SW480 (cell line): ENCODE measurements at regions not wholly inside any gene's neighbourhood (a gene's known extent, or its start where the extent isn't known, plus 50 kb on each side); places are given as distances from the start of the nearest gene placed in this dataset.

ENCODE experiments used
- DNase-seq: peaks from one replicate; pipeline ENCODE4 v3.0.0-alpha.2; 2016; ENCODE audit warnings: low spot score

DNA sequence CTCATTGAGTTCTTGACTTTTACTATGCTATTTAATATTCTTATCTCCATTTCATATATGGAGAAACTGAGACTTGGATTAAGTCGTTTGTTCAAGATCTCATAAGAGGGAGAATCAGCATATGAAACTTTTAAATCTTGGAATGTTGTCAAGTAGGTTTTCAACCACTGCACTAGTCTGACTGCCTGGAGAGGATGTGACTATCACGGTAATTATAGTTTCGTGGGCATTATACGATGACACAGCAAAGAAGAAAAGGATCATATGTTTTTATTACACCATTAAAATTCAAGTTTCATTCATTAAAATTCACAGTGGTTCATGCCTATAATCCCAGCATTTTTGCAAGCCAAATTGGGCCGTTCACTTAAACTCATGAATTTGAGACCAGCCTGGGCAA, 555.2 kb downstream of the SLITRK1 start:
- DNase-seq = no peak

DNA sequence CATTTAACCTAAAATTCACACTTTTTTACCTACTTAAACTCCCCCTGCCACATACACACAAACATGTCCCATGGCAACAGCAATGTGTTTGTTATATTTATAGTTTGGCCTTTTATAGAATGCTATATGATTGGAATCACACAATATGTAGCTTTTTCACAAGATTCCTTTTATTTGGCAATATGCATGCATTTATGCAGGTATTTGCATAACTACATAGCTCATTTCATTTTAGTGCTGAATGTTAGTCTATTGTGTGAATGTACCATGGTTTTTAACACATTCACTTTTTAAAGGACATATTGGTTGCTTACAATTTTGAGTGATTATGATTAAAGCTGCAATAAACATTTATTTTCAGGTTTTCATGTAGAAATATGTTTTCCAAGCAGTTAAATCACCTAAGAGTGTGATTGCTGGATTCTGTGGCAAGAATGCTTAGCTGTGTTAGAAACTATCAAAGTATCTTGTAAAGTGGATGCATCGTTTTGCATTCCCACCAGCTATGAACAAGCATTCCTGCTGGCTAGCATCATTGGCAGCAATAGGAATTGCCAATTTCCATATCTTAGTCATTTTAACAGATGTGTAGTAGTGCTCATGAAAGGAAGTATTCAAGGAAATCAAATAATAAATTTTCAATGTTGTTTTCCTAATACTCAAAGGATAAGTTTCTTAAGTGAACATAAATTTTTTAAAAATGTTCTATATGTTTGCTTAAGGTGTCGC, 557.0 kb downstream of the SLITRK1 start:
- DNase-seq = no peak

DNA sequence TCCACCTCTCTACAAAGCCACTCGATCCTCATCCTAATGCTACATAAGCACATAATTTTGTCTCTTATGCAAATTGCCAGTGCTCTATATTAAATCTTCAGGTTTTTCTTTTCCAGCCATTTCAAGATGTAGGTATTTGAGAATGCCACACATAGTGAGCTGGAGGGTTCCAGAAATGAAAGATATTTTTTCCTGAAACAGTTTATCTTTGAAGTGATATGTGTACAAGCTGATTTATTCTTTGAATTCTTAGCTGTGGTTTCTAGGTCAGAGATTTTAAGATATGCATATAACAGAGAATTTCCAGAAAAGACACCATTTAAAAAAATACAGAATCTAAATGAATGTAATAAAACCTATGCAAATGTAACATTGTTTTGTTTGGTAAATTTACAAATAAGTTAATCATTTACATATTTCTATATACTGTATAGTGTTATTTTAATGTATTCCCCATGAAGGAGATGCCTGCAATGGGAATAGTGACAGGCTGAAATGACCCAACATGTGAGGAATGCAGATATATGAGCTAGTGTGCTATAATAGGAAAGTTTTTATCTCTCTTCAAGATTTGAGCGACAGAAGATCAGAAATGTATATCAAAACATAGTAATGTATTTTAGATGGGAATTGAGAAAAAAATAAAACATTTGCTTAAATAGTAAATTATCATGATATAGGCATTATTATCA, 570.2 kb downstream of the SLITRK1 start:
- DNase-seq = no peak

DNA sequence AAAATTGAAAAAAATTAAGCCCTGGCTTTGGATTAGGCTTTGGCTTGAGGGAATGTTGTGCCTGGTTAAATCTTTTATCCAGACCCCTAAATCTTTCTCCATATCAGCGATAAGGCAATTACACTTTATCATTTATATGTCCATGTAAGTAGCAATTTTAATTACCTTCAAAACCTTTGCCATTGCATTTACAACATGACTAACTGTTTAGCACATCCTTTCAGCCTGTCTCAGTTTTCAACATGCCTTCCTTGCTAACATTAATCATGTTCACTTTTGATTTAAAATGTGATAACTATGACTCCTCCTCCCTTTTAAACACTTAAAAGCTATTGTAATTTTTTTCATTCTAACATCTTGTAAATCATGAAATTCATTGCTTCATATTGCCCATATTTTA, 583.7 kb downstream of the SLITRK1 start:
- no peak for DNase-seq

DNA sequence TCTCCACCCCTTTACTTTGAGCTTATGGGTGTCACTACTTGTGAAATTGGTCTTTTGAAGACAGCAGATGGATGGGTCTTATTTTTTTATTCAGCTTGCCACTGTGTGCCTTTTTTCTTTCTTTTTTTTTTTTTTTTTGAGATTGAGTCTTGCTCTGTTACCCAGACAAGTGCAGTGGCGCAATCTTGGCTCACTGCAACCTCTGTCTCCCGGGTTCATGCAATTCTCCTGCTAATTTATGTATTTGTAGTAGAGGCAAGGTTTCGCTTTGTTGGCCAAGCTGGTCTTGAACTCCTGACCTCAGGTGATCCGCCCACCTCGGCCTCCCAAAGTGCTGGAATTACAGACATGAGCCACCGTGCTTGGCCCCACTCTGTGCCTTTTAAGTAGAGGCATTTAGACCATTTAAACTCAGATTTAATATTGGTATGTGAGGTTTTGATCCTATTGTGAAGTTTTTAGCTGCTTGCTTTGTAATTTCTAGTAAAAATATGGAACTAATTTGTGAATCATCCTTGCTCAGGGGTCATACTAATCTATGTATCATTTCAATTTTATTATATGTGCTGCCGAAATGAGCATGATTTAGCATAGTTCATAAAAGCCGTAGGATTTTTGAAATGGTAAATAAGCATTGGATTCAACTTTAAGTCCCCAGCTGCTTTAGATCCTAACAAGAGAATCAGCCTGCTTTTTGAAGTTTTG, 584.5 kb downstream of the SLITRK1 start:
- no peak for DNase-seq

DNA sequence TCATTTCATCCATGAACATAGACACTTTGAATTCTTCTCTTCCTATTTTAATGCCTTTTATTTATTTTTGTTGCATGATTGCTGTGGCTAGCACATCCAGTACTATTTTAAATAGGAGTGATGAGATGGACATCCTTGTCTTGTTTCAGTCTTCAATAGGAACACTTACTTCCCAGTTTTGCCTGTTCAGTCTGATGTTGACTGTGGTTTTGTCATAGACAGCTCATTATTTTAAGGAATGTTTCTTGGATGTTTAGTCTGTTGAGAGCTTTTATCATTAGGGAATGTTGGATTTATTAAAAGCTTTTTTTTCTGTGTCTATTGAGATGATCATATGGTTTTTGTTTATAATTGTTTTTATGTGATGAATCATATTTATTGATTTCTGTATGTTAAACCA, 586.6 kb downstream of the SLITRK1 start:
- DNase-seq = no peak

DNA sequence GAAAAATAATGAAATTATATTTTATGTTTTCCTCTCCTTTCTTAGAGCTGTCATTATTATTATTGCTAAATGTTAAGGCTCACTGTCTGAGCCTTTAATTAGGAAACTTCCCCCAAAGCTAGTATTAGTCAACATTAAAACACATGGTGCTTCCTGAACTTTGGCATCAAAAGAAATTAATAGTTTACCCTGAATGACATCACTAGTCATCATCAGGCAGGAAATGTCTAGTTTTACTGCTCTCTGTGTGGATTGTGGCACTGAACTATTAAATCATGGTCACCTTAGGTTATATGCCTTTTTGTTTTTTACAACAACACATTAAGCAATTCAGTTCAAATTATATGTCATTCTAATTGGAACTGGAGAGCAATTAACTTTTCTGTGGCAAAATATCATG, 595.5 kb downstream of the SLITRK1 start:
- DNase-seq = no peak

DNA sequence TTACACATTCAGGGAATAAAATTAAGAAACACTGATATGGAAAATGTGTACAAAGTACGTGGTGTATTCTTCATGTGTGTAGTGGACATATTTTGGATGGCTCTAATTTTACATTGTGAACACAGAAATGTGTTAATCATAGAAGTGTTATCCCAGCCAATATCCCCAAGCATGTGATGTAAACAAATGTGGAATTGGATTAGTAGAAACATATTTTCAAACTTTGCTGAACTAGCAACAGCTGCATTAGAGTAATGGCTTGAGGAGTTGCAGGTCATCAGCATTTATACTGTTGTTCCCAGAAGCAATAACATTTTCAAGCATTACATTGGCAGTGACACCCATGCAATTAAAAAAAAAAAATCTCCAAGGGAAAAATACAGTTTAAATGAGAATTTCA, 600.6 kb downstream of the SLITRK1 start:
- no peak for DNase-seq

DNA sequence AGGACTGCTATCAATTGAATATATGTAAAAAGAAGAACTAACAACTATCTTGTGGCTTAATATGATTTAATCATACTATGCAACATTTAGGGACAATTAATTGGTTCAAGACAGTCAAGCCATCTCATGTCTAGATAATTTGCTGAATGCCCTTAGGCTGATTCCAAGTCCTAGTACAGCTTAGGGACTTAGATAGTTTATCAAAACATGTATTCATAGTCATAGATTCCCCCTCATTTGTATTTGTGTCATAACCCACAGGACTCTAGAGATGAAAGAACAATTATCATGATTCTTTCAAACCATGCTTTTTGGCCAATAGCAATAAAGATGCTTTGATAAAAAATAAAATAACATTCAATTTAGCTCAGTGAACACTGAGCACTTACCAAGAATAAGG, 607.6 kb downstream of the SLITRK1 start:
- no peak for DNase-seq

DNA sequence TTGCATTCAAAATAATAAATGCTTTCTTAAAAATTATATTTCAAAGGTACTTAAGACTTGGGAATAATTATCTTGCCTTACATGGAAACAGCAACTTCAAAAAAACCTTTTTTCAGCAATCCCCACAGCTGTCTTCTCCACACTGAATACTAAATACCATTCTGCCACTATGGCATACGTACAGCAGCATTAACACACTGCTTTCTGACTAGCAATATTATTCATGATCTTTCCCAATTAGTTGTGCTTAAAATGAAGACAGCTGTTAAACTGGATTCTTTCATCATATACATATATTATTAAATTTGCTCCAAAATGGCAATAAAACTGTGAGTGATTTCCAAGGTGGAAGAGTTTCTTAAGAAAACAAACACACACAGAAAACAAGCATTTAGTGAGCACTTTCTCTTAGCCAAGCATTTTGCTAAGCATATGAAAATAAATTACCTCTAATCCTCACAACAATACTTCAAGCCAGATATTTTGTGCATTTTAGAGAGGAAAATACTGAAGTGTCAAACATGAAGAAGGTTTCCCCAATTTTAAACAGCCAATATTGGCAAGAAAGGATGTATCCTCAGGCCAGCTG, 609.5 kb downstream of the SLITRK1 start:
- no peak for DNase-seq

DNA sequence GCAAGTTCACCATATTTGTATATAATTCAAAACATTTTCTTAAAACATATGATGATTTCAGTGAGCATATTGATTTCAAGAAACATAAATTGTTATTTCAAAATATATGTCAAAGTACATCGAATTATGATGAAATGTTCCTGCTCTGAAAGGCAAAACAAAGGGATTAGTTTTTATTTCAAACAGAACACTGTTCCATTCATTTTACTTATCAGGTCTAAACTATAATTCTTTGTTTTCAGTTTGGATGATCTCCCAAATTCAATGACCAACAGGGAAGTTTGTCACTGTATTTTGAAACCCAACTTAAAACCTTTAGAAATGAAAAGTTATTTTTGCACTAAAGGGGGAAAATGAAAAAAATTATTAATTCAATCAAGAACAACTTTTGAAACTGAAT, 610.2 kb downstream of the SLITRK1 start:
- no peak for DNase-seq

DNA sequence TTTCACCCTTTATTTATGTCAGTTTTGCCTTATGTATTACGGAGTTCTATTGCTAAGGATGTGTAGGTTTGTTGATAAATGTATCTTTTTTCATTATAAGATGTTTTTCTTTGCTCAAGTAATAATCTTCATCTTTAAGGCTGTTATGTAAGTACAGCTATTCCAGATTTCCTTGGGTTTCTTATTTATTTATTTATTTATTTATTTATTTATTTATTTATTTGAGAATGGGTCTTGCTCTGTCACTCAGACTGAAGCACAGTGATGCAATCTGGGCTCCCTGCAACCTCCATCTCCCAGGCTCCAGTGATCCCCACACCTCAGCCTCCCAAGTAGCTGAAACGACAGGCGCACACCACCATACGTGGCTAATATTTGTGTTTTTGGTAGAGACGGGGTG, 617.0 kb downstream of the SLITRK1 start:
- DNase-seq = no peak

DNA sequence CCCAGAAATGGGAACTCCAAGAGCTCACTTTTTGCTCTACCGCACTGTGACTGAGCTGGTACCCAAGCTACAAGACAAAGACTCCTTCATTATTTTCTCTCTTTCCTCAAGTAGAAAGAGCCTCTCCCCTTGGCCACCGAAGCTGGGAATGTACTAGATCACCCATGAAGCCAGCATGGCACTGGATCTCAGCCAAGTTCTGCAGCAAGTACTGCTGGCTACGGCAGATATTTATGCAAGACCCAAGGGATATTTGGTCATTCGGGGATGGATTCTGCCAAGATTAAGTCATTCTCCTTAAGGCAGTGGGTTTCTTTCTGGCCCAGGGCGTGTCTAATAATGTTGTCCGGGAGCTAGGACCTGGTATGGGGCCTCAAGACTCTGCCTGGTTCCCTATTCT, 633.5 kb downstream of the SLITRK1 start:
- no peak for DNase-seq

DNA sequence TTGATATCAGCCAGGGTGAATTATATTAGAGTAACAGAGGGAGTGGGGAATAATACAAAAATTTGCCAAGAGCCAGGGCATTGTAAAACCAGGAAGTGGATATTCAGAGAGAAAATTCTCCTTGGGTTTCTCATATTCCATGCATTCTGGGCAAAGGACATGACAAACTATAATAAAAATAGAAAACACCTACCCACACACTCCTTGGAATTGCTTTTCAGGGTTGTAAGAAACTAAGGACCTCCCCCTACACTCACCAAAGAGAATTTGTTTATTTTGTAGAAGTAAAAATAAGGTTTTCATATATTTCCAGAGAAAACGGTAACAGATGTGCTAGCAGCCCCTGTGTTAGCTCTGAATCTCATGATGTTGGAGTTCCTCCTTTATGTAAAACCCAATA, 649.6 kb downstream of the SLITRK1 start:
- no peak for DNase-seq

DNA sequence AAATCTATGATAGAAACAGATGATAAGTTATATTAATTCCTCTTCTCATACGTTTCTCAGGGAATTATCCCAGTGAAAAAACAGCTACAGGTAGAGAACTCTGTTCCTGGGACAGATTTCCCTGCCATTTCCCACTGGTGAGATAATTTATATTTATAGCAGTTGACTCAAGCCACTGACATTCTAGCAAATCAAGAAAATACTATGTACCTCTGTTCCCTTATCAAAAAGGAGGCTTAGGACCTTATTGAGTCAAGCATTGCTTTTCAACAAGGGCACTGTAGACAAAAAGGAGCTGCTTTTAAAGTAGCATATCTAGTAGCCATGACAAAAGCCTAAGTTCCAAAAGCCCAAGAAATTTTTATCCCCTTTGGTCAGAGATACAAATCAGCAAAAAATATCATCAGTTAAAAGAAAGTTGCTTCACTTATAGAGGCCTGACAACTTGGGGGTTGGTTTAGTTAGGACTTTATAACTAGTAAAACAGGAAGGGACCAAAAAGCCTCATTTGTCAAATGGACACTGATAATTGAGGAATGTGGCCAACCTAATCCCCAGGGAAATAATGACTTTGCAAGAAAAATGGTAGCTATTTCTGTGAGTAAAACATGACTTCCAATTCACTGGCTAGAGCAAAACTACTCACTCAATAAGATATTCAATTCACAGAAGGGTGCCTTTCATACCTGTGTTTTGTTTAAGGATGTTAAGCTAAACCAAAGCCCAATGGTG, 652.5 kb downstream of the SLITRK1 start:
- no peak for DNase-seq

DNA sequence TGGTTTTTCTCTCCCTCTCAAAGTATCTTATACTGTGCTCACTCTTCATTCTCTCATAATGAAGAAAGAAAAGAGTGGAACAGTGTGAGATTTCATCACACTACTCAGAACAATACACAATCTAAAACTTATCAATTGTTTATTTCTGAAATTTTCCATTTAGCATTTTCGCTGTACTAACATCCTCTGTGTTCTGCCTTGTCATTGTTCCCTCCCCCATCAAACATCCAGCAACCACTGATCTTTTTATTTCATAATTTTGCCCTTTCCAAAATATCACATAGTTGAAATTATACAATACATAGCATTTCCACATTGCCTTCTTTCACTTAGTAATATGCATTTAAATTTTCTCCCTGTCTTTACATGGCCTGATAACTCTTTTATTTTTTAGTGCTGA, 658.7 kb downstream of the SLITRK1 start:
- no peak for DNase-seq

DNA sequence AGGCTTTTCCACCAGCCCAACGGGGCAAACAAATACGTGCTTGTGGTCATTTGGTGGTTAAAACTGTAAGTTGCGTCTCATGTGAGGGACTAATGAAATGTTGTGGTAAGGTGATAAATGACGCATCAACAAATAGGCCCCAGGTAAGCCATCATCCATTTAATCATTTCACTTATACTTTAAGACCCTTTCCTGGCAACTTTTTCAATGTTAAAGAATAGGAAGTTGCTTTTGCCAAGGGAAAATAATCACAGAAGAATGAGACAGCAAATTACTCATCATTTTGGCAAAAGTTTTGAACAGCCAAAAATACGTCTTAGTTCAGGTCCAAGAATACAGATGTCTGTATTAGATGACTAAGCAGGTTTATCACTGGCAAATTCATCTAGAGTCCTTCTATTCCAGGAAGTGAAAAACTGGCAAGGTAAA, 660.4 kb downstream of the SLITRK1 start:
- DNase-seq = no peak

DNA sequence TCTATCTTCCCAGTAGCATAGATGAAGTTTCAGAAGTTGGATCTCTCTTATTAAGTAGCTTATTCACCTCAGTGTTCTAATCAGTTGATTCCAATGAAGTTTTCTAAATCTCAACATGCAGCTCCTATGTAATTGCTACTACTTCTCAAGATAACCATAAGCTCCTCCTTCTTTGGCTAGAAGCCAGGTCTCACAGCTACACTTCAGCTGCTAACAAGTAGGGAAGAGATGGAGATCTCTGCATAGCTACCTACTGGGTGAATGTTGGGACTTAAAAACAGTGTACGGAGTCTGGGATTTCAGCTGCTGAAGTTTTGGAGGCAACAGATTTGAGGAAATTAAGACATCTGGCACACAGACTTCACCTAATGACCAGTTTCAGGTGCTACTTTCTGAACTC, 661.0 kb downstream of the SLITRK1 start:
- no peak for DNase-seq

DNA sequence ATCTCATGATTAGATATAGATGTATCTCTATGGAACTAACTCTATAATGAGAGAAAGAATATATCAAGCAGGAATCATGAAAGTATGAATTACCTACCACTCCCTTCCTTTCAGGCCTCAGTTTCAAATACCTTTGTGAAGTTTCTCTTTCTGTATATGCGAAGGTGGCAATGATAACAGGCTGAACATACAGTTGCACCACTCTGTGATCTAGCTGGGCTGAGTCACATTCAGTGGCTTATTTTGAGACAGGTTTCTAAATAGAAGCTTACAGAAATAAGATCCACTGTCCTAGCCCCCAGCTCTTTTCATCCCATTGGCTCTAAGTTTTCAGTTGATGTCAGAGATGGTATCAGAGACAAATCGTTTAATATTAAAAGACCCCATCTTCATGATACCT, 662.0 kb downstream of the SLITRK1 start:
- DNase-seq = no peak

DNA sequence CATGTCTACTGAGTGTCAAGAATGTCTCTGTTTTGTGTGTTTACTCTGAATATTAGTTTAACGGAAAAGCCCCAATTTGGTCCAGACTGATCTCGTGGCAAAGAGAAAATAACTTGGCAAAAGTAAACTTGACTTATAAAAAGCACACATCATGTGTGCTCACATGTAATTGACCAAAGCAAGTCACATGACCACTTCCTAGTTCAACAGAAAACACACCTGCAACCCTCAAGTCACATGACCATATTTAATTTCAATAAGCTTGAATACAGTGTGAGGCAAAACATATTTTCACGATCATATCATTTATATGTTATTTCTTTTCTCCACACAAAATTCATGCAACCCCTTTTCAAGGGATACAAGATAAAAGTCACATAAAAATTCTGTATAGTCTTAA, 662.4 kb downstream of the SLITRK1 start:
- no peak for DNase-seq

DNA sequence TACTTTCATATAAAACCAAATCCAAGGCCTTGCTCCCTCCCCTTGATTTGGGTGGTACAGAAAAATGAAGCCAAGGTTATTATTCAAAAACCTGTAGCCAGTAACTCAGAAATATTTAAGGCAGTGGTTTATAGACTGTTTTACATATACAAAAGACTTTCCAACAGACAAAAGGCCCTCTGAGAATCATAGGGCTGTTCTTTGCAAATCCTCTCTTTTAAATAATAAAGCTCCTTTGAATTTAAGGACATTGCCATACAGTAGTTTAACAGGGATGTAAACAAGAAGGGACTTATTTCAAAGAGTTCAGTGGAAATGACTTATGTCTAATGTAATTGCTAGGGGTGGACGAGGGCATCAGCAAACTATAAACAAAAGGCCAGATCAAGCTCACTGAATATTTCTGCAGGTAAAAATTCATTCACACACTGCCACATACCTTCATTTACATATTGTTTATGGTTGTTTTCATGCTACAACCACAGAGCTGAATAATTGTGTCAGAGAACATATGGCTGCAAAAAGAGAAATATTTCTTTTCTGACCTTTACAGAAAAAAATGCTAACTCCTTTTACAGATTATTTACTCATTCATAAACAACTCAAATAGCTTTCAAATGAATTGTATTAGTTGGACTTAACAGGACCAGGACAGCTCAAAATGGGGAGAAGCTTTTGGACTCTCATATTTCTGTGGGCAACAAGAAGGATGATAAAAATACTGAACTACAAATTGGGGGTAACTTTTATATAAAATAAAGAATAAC, 665.6 kb downstream of the SLITRK1 start:
- DNase-seq = no peak

DNA sequence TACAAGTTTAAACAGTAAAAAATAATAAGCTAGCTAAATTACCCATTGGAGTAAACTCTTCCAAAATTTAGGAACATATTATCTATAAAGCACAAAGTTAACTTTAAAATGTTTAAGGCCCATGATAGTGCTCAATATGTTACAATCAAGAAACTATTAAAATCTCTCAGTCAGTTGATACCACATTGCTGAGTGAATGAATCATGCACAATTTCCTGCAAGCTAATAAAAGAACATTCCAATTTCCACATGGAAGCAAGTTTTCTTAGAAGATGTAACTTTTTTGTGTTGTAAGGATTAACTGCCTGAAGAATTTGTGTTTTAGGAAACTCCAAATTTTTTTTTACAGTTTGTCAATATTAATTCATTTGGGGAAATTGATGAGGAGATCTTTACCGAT, 666.6 kb downstream of the SLITRK1 start:
- DNase-seq = no peak
